ENCODE measurements at regions not wholly inside any gene's neighbourhood (a gene's known extent, or its start where the extent isn't known, plus 50 kb on each side); places are given as distances from the start of the nearest gene placed in this dataset.

- no peak for TF ChIP-seq CTCF (IDR thresholded peaks at IDR 0.05; ENCODE audit: low read depth, low read length)
- H3K4me3 ChIP-seq (ENCODE audit: low read depth, low read length) = no peak overlapping the region
Observed at GRCh38 chr11:134741453-134742223, 329.6 kb upstream of the B3GAT1 start.

GRCh38 chr11:134740590-134741261, 328.7 kb upstream of the B3GAT1 start:
- no peak for TF ChIP-seq CTCF (IDR thresholded peaks at IDR 0.05; ENCODE audit: low read depth, low read length)
- no peak overlapping the region for H3K4me3 ChIP-seq (ENCODE audit: low read depth, low read length)

- no peak for TF ChIP-seq CTCF (IDR thresholded peaks at IDR 0.05; ENCODE audit: low read depth, low read length)
- no peak overlapping the region for H3K4me3 ChIP-seq (ENCODE audit: low read depth, low read length)
Observed at GRCh38 chr11:134739136-134739535, 327.1 kb upstream of the B3GAT1 start.

GRCh38 chr11:134738581-134738980, 326.5 kb upstream of the B3GAT1 start:
- H3K4me3 ChIP-seq (ENCODE audit: low read depth, low read length) = no peak overlapping the region
- no peak for TF ChIP-seq CTCF (IDR thresholded peaks at IDR 0.05; ENCODE audit: low read depth, low read length)

GRCh38 chr11:134737563-134738510, 325.8 kb upstream of the B3GAT1 start:
- H3K4me3 ChIP-seq (ENCODE audit: low read depth, low read length) = no peak overlapping the region
- TF ChIP-seq CTCF (IDR thresholded peaks at IDR 0.05; ENCODE audit: low read depth, low read length) = no peak

- TF ChIP-seq CTCF (IDR thresholded peaks at IDR 0.05; ENCODE audit: low read depth, low read length) = no peak
- H3K4me3 ChIP-seq (ENCODE audit: low read depth, low read length) = no peak overlapping the region
Observed at GRCh38 chr11:134736251-134736947, 324.4 kb upstream of the B3GAT1 start.
